Heart left ventricle (tissue), 16 donors: ENCODE measurements at regions not wholly inside any gene's neighbourhood (a gene's known extent, or its start where the extent isn't known, plus 50 kb on each side); places are given as distances from the start of the nearest gene placed in this dataset.
A peak's percentile ranks its signal among the peaks of the same experiment; 100 is the strongest.

Experiments used
- ATAC-seq, 4 donors: fragments of 200-7000 bp; cut with Tn5 transposase; one replicate each; pipeline ENCODE4 v1.9.1; 2020 to 2022; ENCODE audit warnings: moderate library complexity in 4 of 4, mild to moderate bottlenecking in 3 of 4, moderate number of reproducible peaks in 1 of 4
- DNase-seq, 5 donors: peaks; one replicate each; pipeline ENCODE4 v3.0.0-alpha.2; 2020
- H3K27ac ChIP-seq, 12 donors: fragments of 200-600 bp; sonication (generic) in 4 of 12; one replicate each; pipeline versions ENCODE4 v1.5.0 to v1.8.0; 2016 to 2022; ENCODE audit warnings: mild to moderate bottlenecking in 2 of 12
- H3K27me3 ChIP-seq, 9 donors: fragments of 200-600 bp; sonication (generic) in 2 of 9; one replicate each; pipeline versions ENCODE4 v1.5.1 to v1.8.0; 2016 to 2022; ENCODE audit warnings: mild to moderate bottlenecking in 3 of 9
- H3K36me3 ChIP-seq, 9 donors: fragments of 200-600 bp; sonication (generic) in 2 of 9; one replicate each; pipeline versions ENCODE4 v1.5.0 to v1.8.0; 2018 to 2022; ENCODE audit warnings: mild to moderate bottlenecking in 2 of 9
- H3K4me1 ChIP-seq, 12 donors: fragments of 200-600 bp; sonication (generic) in 4 of 12; one replicate each; pipeline versions ENCODE4 v1.5.0 to v1.8.0; 2016 to 2022; ENCODE audit warnings: mild to moderate bottlenecking in 3 of 12
- H3K4me3 ChIP-seq, 12 donors: fragments of 200-600 bp; sonication (generic) in 4 of 12; one replicate each; pipeline versions ENCODE4 v1.5.0 to v1.8.0; 2017 to 2022; ENCODE audit warnings: mild to moderate bottlenecking in 9 of 12, moderate library complexity in 4 of 12
- H3K9me3 ChIP-seq, 12 donors: fragments of 200-600 bp; sonication (generic) in 4 of 12; one replicate each; pipeline versions ENCODE4 v1.5.0 to v1.8.0; 2016 to 2022; ENCODE audit warnings: mild to moderate bottlenecking in 1 of 12
- POLR2A ChIP-seq, 2 donors: fragments of 450-650 bp; IDR thresholded peaks; one replicate each; pipeline ENCODE4 v1.6.1; 2017; ENCODE audit warnings: antibody characterized with exemption in 2 of 2, mild to moderate bottlenecking in 2 of 2, moderate library complexity in 2 of 2
- WGBS, 4 donors: extraction: QIAGEN DNeasy Blood & Tissue Kit in 2 of 4; methylation state at CpG; one replicate each; pipeline versions ENCODE4 v1.1.5 to v1.1.7; 2013 to 2018; 5-methylcytosine and 5-hydroxymethylcytosine counted together
- intact Hi-C, 10 donors: fragments of 100-400 bp; cut with DNase I; formaldehyde crosslinking; loops; one replicate each; pipeline versions ENCODE4 v1.11.1 to v1.14.2; 2022
- TF ChIP-seq, protein P1 (sequence below), 12 donors: fragments of 200-600 bp; sonication (generic) in 4 of 12; IDR thresholded peaks; one replicate each; pipeline versions ENCODE4 v1.5.0 to v1.8.0; 2018 to 2022; ENCODE audit warnings: antibody characterized with exemption in 12 of 12, mild to moderate bottlenecking in 5 of 12
- donor health status: ischemic (EF 13 %, LVEDD 7.1; RV severe dilation, severe dysfunction).
- donor health status: healthy with polysubstance abuse.
- donor health status: DM: no; HTN: yes; CAD: no.
- donor health status: DM: no; HTN: no; CAD: no.
- donor health status: ischemic (EF 25% LVEDD 6.9; RV normal size, moderate dysfunction).
- donor health status: ischemic (EF 25% LVEDD 5.7; RV mildly dilated, moderate dysfunction).
- donor health status: healthy.
- donor health status: DM: yes; HTN: yes; CAD: no.
- donor health status: ischemic (EF 35%, LVEDD 5.7; RV mildly dilated, moderate dysfunction).
- donor health status: nonischemic (EF 11% LVEDD 7.7; RV severe dilation, severe dysfunction).
- donor health status: DM: yes; HTN: yes; CAD: no.
- donor health status: PGD.
- donor health status: ischemic (EF 29% LVEDD 5.4; RV normal size, mild dysfunction).
- donor health status: nonischemic (EF 23%, LVEDD 6.1; RV moderate dilation, normal function).

DNA sequence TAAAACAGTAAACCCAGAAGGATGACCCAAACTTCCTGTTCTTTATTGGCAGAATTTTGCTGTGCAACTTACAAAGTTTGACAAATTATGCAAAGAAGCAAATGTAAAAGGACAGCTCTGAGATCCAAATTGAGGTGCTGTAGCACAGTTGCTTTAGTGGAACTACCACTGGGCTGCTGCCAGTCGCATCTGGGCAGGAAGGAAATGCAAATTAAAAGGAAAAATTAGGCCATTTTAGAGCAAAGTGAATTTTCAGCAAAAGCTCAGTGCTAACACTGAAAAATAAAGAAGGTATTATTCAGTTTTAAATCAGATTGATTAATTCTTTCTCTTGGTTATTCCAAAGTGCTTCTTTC lies 104.5 kb downstream of the ZMAT3 start:
- intact Hi-C loops: loop anchor here (2.0 to 10.0 kb wide), 6 partner anchors 302 to 535 kb away; partner anchors contain the start of gene KCNMB2 (in 1 of the 10)
- H3K9me3 ChIP-seq: no peaks in the 10 kb centered on the region
- TF ChIP-seq, protein P1, sequence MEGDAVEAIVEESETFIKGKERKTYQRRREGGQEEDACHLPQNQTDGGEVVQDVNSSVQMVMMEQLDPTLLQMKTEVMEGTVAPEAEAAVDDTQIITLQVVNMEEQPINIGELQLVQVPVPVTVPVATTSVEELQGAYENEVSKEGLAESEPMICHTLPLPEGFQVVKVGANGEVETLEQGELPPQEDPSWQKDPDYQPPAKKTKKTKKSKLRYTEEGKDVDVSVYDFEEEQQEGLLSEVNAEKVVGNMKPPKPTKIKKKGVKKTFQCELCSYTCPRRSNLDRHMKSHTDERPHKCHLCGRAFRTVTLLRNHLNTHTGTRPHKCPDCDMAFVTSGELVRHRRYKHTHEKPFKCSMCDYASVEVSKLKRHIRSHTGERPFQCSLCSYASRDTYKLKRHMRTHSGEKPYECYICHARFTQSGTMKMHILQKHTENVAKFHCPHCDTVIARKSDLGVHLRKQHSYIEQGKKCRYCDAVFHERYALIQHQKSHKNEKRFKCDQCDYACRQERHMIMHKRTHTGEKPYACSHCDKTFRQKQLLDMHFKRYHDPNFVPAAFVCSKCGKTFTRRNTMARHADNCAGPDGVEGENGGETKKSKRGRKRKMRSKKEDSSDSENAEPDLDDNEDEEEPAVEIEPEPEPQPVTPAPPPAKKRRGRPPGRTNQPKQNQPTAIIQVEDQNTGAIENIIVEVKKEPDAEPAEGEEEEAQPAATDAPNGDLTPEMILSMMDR (IDR thresholded peaks at IDR 0.05): no peak
- no peak for TF ChIP-seq POLR2A (IDR thresholded peaks at IDR 0.05)
- H3K4me3 ChIP-seq: peak overlapping the region in 5 of 12 donors; percentile 0 to 35 (median 23)
- ATAC-seq (peak in 1 of 4 donors; percentile 10), DNase-seq (no peak)
- peaks cover 0 to 17% (median 9%) of the 10 kb centered on the region in 12 donors for H3K4me1 ChIP-seq
- H3K27ac ChIP-seq: peak overlapping the region in 3 of 12 donors; percentile 9 to 52 (median 35)
- WGBS, 4 donors: 37 to 59% (median 51%) methylated on average over 1 of the region's 1 CpG
- H3K27me3 ChIP-seq: no peaks in the 10 kb centered on the region
- no peaks in the 10 kb centered on the region for H3K36me3 ChIP-seq

DNA sequence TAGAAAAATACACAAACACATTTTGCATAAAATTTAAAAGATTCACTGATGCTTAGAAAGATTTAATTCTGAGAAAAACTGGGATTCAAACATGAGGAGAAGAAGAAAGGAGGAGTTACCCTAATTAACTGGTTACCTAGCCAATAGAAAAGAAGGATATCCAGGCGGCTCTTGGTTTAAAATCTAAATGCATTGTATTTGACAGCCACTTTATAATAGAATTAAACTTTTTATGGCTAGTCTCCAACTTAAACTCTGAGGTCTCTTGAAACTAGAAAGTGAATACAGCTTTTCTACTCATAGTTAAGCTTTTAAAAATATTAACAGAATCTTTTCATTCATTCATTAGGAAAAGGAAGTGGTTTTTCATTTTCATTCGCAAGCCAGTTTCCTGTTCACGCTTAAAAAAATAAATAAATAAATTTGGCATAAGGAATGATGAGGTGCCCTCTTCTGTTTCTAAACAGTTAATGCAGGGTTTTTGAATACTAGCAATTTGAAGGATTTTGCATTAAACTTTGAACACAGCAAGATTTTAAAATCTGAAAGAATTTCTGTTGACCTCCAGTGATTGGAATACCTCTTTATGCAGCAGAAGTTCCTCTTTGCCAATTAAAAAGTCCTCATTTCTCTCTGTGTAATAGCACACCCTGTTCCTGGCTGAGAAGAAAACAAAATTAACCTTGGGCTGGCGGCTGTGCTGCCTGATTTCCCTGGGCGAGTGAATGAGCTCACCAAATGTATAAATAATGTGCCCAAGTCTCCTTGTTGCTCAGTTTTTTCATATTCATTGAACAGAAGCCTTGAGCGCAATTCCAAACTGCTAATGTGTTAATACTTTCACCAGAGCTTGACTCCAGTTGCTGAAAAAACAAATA lies 105.1 kb downstream of the ZMAT3 start:
- WGBS, 4 donors: 18 to 28% (median 22%) methylated on average over 6 of the region's 6 CpGs
- intact Hi-C loops: loop anchor here (2.0 to 10.0 kb wide), 6 partner anchors 302 to 534 kb away; partner anchors contain the start of gene KCNMB2 (in 1 of the 10)
- no peak for DNase-seq
- ATAC-seq: peak in 3 of 4 donors; percentile 41 to 74 (median 70)
- peaks cover 0 to 20% (median 9%) of the 10 kb centered on the region in 12 donors for H3K4me1 ChIP-seq
- H3K9me3 ChIP-seq: no peaks in the 10 kb centered on the region
- H3K27me3 ChIP-seq: no peaks in the 10 kb centered on the region
- H3K4me3 ChIP-seq: peak overlapping the region in 5 of 12 donors; percentile 0 to 35 (median 23)
- no peaks in the 10 kb centered on the region for H3K36me3 ChIP-seq
- peak overlapping the region in 2 of 12 donors; percentile 35 to 52 for H3K27ac ChIP-seq
- TF ChIP-seq POLR2A (IDR thresholded peaks at IDR 0.05): no peak
- TF ChIP-seq, protein P1 (IDR thresholded peaks at IDR 0.05): peak; percentile 31 to 70 (median 59)

DNA sequence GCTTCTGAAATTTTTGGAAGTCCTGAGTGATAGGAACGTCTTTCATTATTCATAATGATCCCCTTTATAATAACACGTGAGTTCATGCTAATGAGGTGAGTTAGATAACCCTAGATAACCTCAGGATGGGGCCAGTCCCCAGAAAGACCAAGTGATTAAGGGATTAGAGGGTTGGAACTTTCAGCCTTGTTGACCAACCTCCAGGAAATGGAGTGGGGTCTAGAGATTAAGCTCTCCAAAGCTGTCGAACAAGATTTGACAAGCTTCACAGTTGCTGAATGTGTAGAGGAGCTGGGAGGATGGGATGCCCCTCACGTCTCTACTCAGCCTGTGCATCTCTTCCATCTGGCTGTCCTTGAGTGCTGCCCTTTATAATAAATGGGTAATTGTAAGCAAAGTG lies 107.1 kb downstream of the ZMAT3 start:
- Histone ChIP-seq H3K9me3 (no peaks in the 10 kb centered on the region), H3K36me3 (no peaks in the 10 kb centered on the region), H3K27ac (no peak overlapping the region), H3K4me1 (peaks cover 0 to 20% (median 9%) of the 10 kb centered on the region in 12 donors), H3K4me3 (no peak overlapping the region), H3K27me3 (no peaks in the 10 kb centered on the region)
- ATAC-seq (no peak), DNase-seq (no peak)
- TF ChIP-seq, protein P1 (IDR thresholded peaks at IDR 0.05): no peak
- TF ChIP-seq POLR2A (IDR thresholded peaks at IDR 0.05): no peak
- intact Hi-C loops: loop anchor here in 2 of 10 donors (10.0 kb wide), 2 partner anchors 300 to 430 kb away; partner anchors contain the start of gene KCNMB2 (in 1 of the 2)
- WGBS, 4 donors: 50 to 65% (median 55%) methylated on average over 4 of the region's 4 CpGs

DNA sequence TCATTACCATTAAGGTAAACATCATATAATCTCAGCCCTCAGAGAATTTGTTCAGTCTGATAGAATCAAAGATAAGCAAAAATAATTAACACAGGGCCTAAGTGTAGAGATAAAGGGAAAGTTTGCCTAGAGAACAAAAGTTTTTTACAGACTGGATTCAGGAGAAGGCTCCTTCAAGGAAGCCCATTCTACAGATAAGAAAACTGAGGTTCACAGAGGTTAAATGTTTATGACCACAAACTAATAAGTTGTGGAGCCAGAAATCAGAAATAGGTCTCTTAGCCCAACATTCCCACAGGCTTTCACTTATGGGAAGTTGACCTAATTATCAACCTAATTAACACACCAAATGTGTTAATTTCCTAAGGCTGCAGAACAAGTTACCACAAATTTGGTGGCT lies 110.7 kb downstream of the ZMAT3 start:
- no peak overlapping the region for H3K4me3 ChIP-seq
- ATAC-seq (no peak), DNase-seq (no peak)
- no peaks in the 10 kb centered on the region for H3K36me3 ChIP-seq
- H3K4me1 ChIP-seq: peaks cover 0 to 3% (median 0%) of the 10 kb centered on the region in 12 donors
- H3K27ac ChIP-seq: no peak overlapping the region
- H3K27me3 ChIP-seq: no peaks in the 10 kb centered on the region
- intact Hi-C loops: loop anchor here in 2 of 10 donors (10.0 kb wide), 2 partner anchors 296 to 426 kb away; partner anchors contain the start of gene KCNMB2 (in 1 of the 2)
- TF ChIP-seq POLR2A (IDR thresholded peaks at IDR 0.05): no peak
- TF ChIP-seq, protein P1 (IDR thresholded peaks at IDR 0.05): no peak
- no peaks in the 10 kb centered on the region for H3K9me3 ChIP-seq
